ENCODE measurements at regions not wholly inside any gene's neighbourhood (a gene's known extent, or its start where the extent isn't known, plus 50 kb on each side); places are given as distances from the start of the nearest gene placed in this dataset.
"Not testable (repeated sequence)": the region's sequence is repeated elsewhere in the genome, so short reads cannot be mapped to it uniquely, and the experiment has no call there.

GRCh38 chr4:188678691-188679090 lies 539.5 kb downstream of the TRIML1 start:
- TF ChIP-seq EZH2 (IDR thresholded peaks at IDR 0.05; ENCODE audit: low read length, missing control alignments): not testable (repeated sequence)
- TF ChIP-seq, protein P1, sequence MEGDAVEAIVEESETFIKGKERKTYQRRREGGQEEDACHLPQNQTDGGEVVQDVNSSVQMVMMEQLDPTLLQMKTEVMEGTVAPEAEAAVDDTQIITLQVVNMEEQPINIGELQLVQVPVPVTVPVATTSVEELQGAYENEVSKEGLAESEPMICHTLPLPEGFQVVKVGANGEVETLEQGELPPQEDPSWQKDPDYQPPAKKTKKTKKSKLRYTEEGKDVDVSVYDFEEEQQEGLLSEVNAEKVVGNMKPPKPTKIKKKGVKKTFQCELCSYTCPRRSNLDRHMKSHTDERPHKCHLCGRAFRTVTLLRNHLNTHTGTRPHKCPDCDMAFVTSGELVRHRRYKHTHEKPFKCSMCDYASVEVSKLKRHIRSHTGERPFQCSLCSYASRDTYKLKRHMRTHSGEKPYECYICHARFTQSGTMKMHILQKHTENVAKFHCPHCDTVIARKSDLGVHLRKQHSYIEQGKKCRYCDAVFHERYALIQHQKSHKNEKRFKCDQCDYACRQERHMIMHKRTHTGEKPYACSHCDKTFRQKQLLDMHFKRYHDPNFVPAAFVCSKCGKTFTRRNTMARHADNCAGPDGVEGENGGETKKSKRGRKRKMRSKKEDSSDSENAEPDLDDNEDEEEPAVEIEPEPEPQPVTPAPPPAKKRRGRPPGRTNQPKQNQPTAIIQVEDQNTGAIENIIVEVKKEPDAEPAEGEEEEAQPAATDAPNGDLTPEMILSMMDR (conservative IDR thresholded peaks at IDR 0.05 in 1 of 2, IDR thresholded peaks at IDR 0.05 in 1 of 2; ENCODE audit: low read depth in 1 of 2, low read length in 2 of 2): not testable (repeated sequence)

Measured in fibroblast of lung (primary cell).